H1 (cell line): ENCODE measurements at regions not wholly inside any gene's neighbourhood (a gene's known extent, or its start where the extent isn't known, plus 50 kb on each side); places are given as distances from the start of the nearest gene placed in this dataset.

Source experiments
- ASH2L ChIP-seq: fragments of 200-600, 300-600 bp; sonication (generic); IDR thresholded peaks from one replicate; pipeline ENCODE4 v1.7.1; 2017; ENCODE audit warnings: low read length
- RFX5 ChIP-seq: IDR thresholded peaks from 2 replicates; pipeline ENCODE4 v1.6.1; 2011; ENCODE audit warnings: low read depth, low read length, improper control_type of control experiment, borderline replicate concordance
- RXRA ChIP-seq: IDR thresholded peaks from 2 replicates; pipeline ENCODE4 v1.6.1; 2011; ENCODE audit warnings: low read depth, mild to moderate bottlenecking, low read length, moderate library complexity; ENCODE audit not compliant: insufficient read depth
- TAF1 ChIP-seq: IDR thresholded peaks from 2 replicates; pipeline ENCODE4 v1.6.1; 2011; ENCODE audit warnings: mild to moderate bottlenecking, low read depth, low read length
- TF ChIP-seq, protein P1 (sequence below), 3 experiments: IDR thresholded peaks; 1 replicate in 2 of 3; 2 replicates in 1 of 3; pipeline versions ENCODE4 v1.5.1 to v1.6.1; 2011; ENCODE audit warnings: low read length in 3 of 3, mild to moderate bottlenecking in 3 of 3, inconsistent platforms in 2 of 3, low read depth in 1 of 3, moderate library complexity in 1 of 3; ENCODE audit not compliant: insufficient read depth in 1 of 3; ENCODE audit errors: control extremely low read depth in 1 of 3

DNA sequence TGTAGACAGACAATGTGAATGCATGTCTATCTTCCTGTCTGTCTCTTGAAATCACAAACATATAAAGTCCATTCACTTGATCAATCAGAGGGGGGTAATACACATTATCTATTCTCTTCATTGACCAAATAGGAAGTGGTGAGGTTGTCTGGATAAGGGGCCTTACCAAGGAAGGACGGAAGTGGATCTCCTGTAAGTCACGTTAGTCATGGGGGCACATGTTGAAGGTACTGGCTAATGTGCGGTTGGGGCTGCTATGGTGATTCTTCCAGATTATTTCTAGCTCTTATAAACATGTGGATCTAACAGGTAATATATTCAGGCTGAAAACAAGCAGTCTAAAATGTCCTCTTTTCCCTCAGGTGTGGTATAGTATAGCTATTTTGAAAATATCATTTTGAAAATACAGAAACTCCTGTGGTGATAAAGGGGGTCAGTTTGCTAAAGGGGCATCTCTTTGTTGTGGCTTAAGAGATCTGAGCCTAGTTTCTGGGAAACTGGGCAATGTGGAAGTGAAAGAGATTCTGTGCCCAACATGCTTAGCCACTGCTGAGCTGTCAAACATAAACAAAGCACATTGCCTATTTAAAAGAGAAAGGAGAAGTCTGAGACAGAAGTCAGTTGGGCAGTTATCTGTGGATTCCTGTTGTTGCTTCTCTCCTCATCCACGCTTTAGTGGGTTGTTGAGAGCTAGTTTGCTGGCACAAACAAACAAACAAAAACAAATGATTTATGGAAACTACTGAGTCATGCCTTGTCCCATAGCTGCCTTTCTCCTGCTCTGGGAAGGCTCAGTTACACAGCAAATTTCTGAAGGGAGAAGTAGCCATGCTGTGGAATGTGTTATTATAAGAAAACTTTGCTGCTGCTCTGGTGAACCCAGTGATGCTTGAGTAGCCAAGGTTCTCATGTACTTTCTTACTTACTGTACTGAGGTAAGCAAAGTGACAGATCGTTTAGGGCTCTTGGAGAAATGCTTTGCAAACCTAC, 166.9 kb downstream of the HLX start:
- TF ChIP-seq RFX5 (no peak), RXRA (no peak), TAF1 (no peak), ASH2L (no peak)
- TF ChIP-seq, protein P1, sequence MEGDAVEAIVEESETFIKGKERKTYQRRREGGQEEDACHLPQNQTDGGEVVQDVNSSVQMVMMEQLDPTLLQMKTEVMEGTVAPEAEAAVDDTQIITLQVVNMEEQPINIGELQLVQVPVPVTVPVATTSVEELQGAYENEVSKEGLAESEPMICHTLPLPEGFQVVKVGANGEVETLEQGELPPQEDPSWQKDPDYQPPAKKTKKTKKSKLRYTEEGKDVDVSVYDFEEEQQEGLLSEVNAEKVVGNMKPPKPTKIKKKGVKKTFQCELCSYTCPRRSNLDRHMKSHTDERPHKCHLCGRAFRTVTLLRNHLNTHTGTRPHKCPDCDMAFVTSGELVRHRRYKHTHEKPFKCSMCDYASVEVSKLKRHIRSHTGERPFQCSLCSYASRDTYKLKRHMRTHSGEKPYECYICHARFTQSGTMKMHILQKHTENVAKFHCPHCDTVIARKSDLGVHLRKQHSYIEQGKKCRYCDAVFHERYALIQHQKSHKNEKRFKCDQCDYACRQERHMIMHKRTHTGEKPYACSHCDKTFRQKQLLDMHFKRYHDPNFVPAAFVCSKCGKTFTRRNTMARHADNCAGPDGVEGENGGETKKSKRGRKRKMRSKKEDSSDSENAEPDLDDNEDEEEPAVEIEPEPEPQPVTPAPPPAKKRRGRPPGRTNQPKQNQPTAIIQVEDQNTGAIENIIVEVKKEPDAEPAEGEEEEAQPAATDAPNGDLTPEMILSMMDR (IDR thresholded peaks at IDR 0.05; ENCODE audit: control extremely low read depth in 1 of 3, insufficient read depth in 1 of 3, low read depth in 1 of 3, low read length in 3 of 3) = no peak
